ENCODE measurements at regions not wholly inside any gene's neighbourhood (a gene's known extent, or its start where the extent isn't known, plus 50 kb on each side); places are given as distances from the start of the nearest gene placed in this dataset.
"Not testable (repeated sequence)": the region's sequence is repeated elsewhere in the genome, so short reads cannot be mapped to it uniquely, and the experiment has no call there.

- H3K4me3 ChIP-seq (ENCODE audit: low read depth, low read length): no peak overlapping the region
- no peak overlapping the region for H3K9ac ChIP-seq (ENCODE audit: low read length)
- H3K9me3 ChIP-seq (ENCODE audit: control insufficient read depth, insufficient read depth, low read depth, low read length): peaks cover 6% of the 10 kb centered on the region
- H3K36me3 ChIP-seq (ENCODE audit: control insufficient read depth, insufficient read depth, low read length): no peaks in the 10 kb centered on the region
- H3K27ac ChIP-seq (ENCODE audit: low read depth, low read length): no peak overlapping the region
- H3K4me1 ChIP-seq (ENCODE audit: control insufficient read depth, insufficient read depth, low read length): no peaks in the 10 kb centered on the region
- no peaks in the 10 kb centered on the region for H3K27me3 ChIP-seq (ENCODE audit: control insufficient read depth, insufficient read depth, low read length)
Observed at GRCh38 chr1:112099979-112100378, 110.5 kb upstream of the KCND3 start.

- H3K4me3 ChIP-seq (ENCODE audit: low read depth, low read length): no peak overlapping the region
- no peaks in the 10 kb centered on the region for H3K4me1 ChIP-seq (ENCODE audit: control insufficient read depth, insufficient read depth, low read length)
- H3K9me3 ChIP-seq (ENCODE audit: control insufficient read depth, insufficient read depth, low read depth, low read length): peaks cover 6% of the 10 kb centered on the region
Observed at GRCh38 chr1:112105557-112105956, 116.1 kb upstream of the KCND3 start.

GRCh38 chr1:112110031-112110430, 120.6 kb upstream of the KCND3 start:
- Histone ChIP-seq H3K9ac (ENCODE audit: low read length) (no peak overlapping the region), H3K36me3 (ENCODE audit: control insufficient read depth, insufficient read depth, low read length) (no peaks in the 10 kb centered on the region), H3K4me1 (ENCODE audit: control insufficient read depth, insufficient read depth, low read length) (no peaks in the 10 kb centered on the region), H3K9me3 (ENCODE audit: control insufficient read depth, insufficient read depth, low read depth, low read length) (peaks cover 5% of the 10 kb centered on the region), H3K27me3 (ENCODE audit: control insufficient read depth, insufficient read depth, low read length) (no peaks in the 10 kb centered on the region), H3K4me3 (ENCODE audit: low read depth, low read length) (no peak overlapping the region), H3K27ac (ENCODE audit: low read depth, low read length) (no peak overlapping the region)

More at GRCh38 chr1:112105557-112105956, 116.1 kb upstream of the KCND3 start:
- no peaks in the 10 kb centered on the region for H3K27me3 ChIP-seq (ENCODE audit: control insufficient read depth, insufficient read depth, low read length)
- H3K9ac ChIP-seq (ENCODE audit: low read length): no peak overlapping the region
- H3K27ac ChIP-seq (ENCODE audit: low read depth, low read length): no peak overlapping the region
- no peaks in the 10 kb centered on the region for H3K36me3 ChIP-seq (ENCODE audit: control insufficient read depth, insufficient read depth, low read length)

- H3K27me3 ChIP-seq (ENCODE audit: control insufficient read depth, insufficient read depth, low read length): no peaks in the 10 kb centered on the region
- H3K27ac ChIP-seq (ENCODE audit: low read depth, low read length): no peak overlapping the region
- peaks cover 5% of the 10 kb centered on the region for H3K9me3 ChIP-seq (ENCODE audit: control insufficient read depth, insufficient read depth, low read depth, low read length)
- no peak overlapping the region for H3K4me3 ChIP-seq (ENCODE audit: low read depth, low read length)
- H3K36me3 ChIP-seq (ENCODE audit: control insufficient read depth, insufficient read depth, low read length): no peaks in the 10 kb centered on the region
- no peak overlapping the region for H3K9ac ChIP-seq (ENCODE audit: low read length)
- H3K4me1 ChIP-seq (ENCODE audit: control insufficient read depth, insufficient read depth, low read length): no peaks in the 10 kb centered on the region
Observed at GRCh38 chr1:112111734-112112133, 122.3 kb upstream of the KCND3 start.

- Histone ChIP-seq H3K4me3 (ENCODE audit: low read depth, low read length) (no peak overlapping the region), H3K27ac (ENCODE audit: low read depth, low read length) (no peak overlapping the region), H3K9ac (ENCODE audit: low read length) (no peak overlapping the region), H3K4me1 (ENCODE audit: control insufficient read depth, insufficient read depth, low read length) (no peaks in the 10 kb centered on the region), H3K9me3 (ENCODE audit: control insufficient read depth, insufficient read depth, low read depth, low read length) (peaks cover 5% of the 10 kb centered on the region), H3K27me3 (ENCODE audit: control insufficient read depth, insufficient read depth, low read length) (no peaks in the 10 kb centered on the region), H3K36me3 (ENCODE audit: control insufficient read depth, insufficient read depth, low read length) (no peaks in the 10 kb centered on the region)
Observed at GRCh38 chr1:112114540-112114939, 125.1 kb upstream of the KCND3 start.

- no peak overlapping the region for H3K9ac ChIP-seq (ENCODE audit: low read length)
- H3K27me3 ChIP-seq (ENCODE audit: control insufficient read depth, insufficient read depth, low read length): no peaks in the 10 kb centered on the region
- no peaks in the 10 kb centered on the region for H3K9me3 ChIP-seq (ENCODE audit: control insufficient read depth, insufficient read depth, low read depth, low read length)
- H3K4me3 ChIP-seq (ENCODE audit: low read depth, low read length): no peak overlapping the region
- no peaks in the 10 kb centered on the region for H3K36me3 ChIP-seq (ENCODE audit: control insufficient read depth, insufficient read depth, low read length)
- no peaks in the 10 kb centered on the region for H3K4me1 ChIP-seq (ENCODE audit: control insufficient read depth, insufficient read depth, low read length)
- H3K27ac ChIP-seq (ENCODE audit: low read depth, low read length): no peak overlapping the region
Observed at GRCh38 chr1:112126598-112126997, 137.1 kb upstream of the KCND3 start.

- not testable (repeated sequence) for H3K9ac ChIP-seq (ENCODE audit: low read length); H3K27me3 ChIP-seq (ENCODE audit: control insufficient read depth, insufficient read depth, low read length); H3K9me3 ChIP-seq (ENCODE audit: control insufficient read depth, insufficient read depth, low read depth, low read length); H3K27ac ChIP-seq (ENCODE audit: low read depth, low read length); H3K4me3 ChIP-seq (ENCODE audit: low read depth, low read length); H3K4me1 ChIP-seq (ENCODE audit: control insufficient read depth, insufficient read depth, low read length); H3K36me3 ChIP-seq (ENCODE audit: control insufficient read depth, insufficient read depth, low read length)
Observed at GRCh38 chr1:112127606-112128005, 138.1 kb upstream of the KCND3 start.

GRCh38 chr1:112133487-112133886, 144.0 kb upstream of the KCND3 start:
- H3K4me1 ChIP-seq (ENCODE audit: control insufficient read depth, insufficient read depth, low read length): no peaks in the 10 kb centered on the region
- H3K27ac ChIP-seq (ENCODE audit: low read depth, low read length): no peak overlapping the region
- no peaks in the 10 kb centered on the region for H3K9me3 ChIP-seq (ENCODE audit: control insufficient read depth, insufficient read depth, low read depth, low read length)
- H3K27me3 ChIP-seq (ENCODE audit: control insufficient read depth, insufficient read depth, low read length): peaks cover 19% of the 10 kb centered on the region
- no peak overlapping the region for H3K9ac ChIP-seq (ENCODE audit: low read length)
- no peaks in the 10 kb centered on the region for H3K36me3 ChIP-seq (ENCODE audit: control insufficient read depth, insufficient read depth, low read length)
- no peak overlapping the region for H3K4me3 ChIP-seq (ENCODE audit: low read depth, low read length)

GRCh38 chr1:112140743-112141142, 151.3 kb upstream of the KCND3 start:
- Histone ChIP-seq H3K9ac (ENCODE audit: low read length) (no peak overlapping the region), H3K36me3 (ENCODE audit: control insufficient read depth, insufficient read depth, low read length) (no peaks in the 10 kb centered on the region), H3K27me3 (ENCODE audit: control insufficient read depth, insufficient read depth, low read length) (peaks cover 77% of the 10 kb centered on the region)

GRCh38 chr1:112141301-112141700, 151.8 kb upstream of the KCND3 start:
- Histone ChIP-seq H3K27me3 (ENCODE audit: control insufficient read depth, insufficient read depth, low read length) (peaks cover 80% of the 10 kb centered on the region), H3K36me3 (ENCODE audit: control insufficient read depth, insufficient read depth, low read length) (no peaks in the 10 kb centered on the region), H3K9me3 (ENCODE audit: control insufficient read depth, insufficient read depth, low read depth, low read length) (no peaks in the 10 kb centered on the region), H3K27ac (ENCODE audit: low read depth, low read length) (no peak overlapping the region), H3K4me3 (ENCODE audit: low read depth, low read length) (no peak overlapping the region), H3K9ac (ENCODE audit: low read length) (no peak overlapping the region), H3K4me1 (ENCODE audit: control insufficient read depth, insufficient read depth, low read length) (no peaks in the 10 kb centered on the region)

More at GRCh38 chr1:112140743-112141142, 151.3 kb upstream of the KCND3 start:
- Histone ChIP-seq H3K9me3 (ENCODE audit: control insufficient read depth, insufficient read depth, low read depth, low read length) (no peaks in the 10 kb centered on the region), H3K4me3 (ENCODE audit: low read depth, low read length) (no peak overlapping the region), H3K27ac (ENCODE audit: low read depth, low read length) (no peak overlapping the region), H3K4me1 (ENCODE audit: control insufficient read depth, insufficient read depth, low read length) (no peaks in the 10 kb centered on the region)

GRCh38 chr1:112141923-112142322, 152.5 kb upstream of the KCND3 start:
- no peaks in the 10 kb centered on the region for H3K36me3 ChIP-seq (ENCODE audit: control insufficient read depth, insufficient read depth, low read length)
- no peak overlapping the region for H3K9ac ChIP-seq (ENCODE audit: low read length)
- no peaks in the 10 kb centered on the region for H3K4me1 ChIP-seq (ENCODE audit: control insufficient read depth, insufficient read depth, low read length)
- peaks cover 84% of the 10 kb centered on the region for H3K27me3 ChIP-seq (ENCODE audit: control insufficient read depth, insufficient read depth, low read length)
- no peak overlapping the region for H3K27ac ChIP-seq (ENCODE audit: low read depth, low read length)
- H3K9me3 ChIP-seq (ENCODE audit: control insufficient read depth, insufficient read depth, low read depth, low read length): no peaks in the 10 kb centered on the region
- no peak overlapping the region for H3K4me3 ChIP-seq (ENCODE audit: low read depth, low read length)

GRCh38 chr1:112143871-112144441, 154.5 kb upstream of the KCND3 start:
- Histone ChIP-seq H3K4me3 (ENCODE audit: low read depth, low read length) (no peak overlapping the region), H3K27me3 (ENCODE audit: control insufficient read depth, insufficient read depth, low read length) (peaks cover 66% of the 10 kb centered on the region), H3K9ac (ENCODE audit: low read length) (no peak overlapping the region), H3K36me3 (ENCODE audit: control insufficient read depth, insufficient read depth, low read length) (no peaks in the 10 kb centered on the region), H3K4me1 (ENCODE audit: control insufficient read depth, insufficient read depth, low read length) (no peaks in the 10 kb centered on the region), H3K9me3 (ENCODE audit: control insufficient read depth, insufficient read depth, low read depth, low read length) (no peaks in the 10 kb centered on the region), H3K27ac (ENCODE audit: low read depth, low read length) (no peak overlapping the region)
